SU-DHL-6 (cell line): ENCODE measurements at regions not wholly inside any gene's neighbourhood (a gene's known extent, or its start where the extent isn't known, plus 50 kb on each side); places are given as distances from the start of the nearest gene placed in this dataset.

Source experiments
- EZH2phosphoT487 ChIP-seq: fragments of 200-600 bp; sonication (generic), shearing (Covaris generic); conservative IDR thresholded peaks from 2 replicates; pipeline ENCODE4 v1.6.1; 2018; ENCODE audit warnings: mild to moderate bottlenecking, antibody characterized with exemption, low read length, moderate library complexity, mixed read lengths
- TF ChIP-seq, protein P1 (sequence below): fragments of 200-600 bp; sonication (generic); IDR thresholded peaks from one replicate; pipeline ENCODE4 v1.5.1; 2017; ENCODE audit warnings: antibody characterized with exemption, mild to moderate bottlenecking, low read length, moderate library complexity; ENCODE audit not compliant: insufficient read depth, poor library complexity, severe bottlenecking

DNA sequence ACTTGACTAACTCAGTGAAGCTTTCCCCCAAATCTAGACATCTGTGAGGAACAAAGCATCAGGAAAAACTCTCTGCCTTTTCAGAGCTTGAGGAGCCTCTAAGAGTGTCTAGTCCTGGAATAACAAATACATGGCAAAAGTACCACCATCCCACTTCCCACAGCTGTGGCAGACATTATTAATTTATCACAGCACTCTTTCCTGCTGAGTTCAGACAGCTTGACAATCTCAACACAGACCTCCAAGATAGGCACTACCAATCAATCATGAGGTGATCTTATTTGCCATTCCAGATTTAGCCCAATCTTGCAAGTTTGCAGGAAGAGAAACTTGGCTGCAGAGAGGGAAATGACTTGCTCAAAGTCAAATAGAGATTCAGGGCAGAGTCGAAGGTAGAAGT lies 202.8 kb downstream of the MN1 start:
- TF ChIP-seq, protein P1, sequence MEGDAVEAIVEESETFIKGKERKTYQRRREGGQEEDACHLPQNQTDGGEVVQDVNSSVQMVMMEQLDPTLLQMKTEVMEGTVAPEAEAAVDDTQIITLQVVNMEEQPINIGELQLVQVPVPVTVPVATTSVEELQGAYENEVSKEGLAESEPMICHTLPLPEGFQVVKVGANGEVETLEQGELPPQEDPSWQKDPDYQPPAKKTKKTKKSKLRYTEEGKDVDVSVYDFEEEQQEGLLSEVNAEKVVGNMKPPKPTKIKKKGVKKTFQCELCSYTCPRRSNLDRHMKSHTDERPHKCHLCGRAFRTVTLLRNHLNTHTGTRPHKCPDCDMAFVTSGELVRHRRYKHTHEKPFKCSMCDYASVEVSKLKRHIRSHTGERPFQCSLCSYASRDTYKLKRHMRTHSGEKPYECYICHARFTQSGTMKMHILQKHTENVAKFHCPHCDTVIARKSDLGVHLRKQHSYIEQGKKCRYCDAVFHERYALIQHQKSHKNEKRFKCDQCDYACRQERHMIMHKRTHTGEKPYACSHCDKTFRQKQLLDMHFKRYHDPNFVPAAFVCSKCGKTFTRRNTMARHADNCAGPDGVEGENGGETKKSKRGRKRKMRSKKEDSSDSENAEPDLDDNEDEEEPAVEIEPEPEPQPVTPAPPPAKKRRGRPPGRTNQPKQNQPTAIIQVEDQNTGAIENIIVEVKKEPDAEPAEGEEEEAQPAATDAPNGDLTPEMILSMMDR = no peak
- no peak for TF ChIP-seq EZH2phosphoT487
